GM10266 (cell line): ENCODE measurements at regions not wholly inside any gene's neighbourhood (a gene's known extent, or its start where the extent isn't known, plus 50 kb on each side); places are given as distances from the start of the nearest gene placed in this dataset.
"Not testable (repeated sequence)": the region's sequence is repeated elsewhere in the genome, so short reads cannot be mapped to it uniquely, and the experiment has no call there.

Experiments used
- DNase-seq: peaks from one replicate; pipeline ENCODE4 v3.0.0; 2012; ENCODE audit errors: extremely low spot score
- TF ChIP-seq, protein P1 (sequence below): IDR thresholded peaks from 2 replicates; pipeline ENCODE4 v1.5.1; 2012; ENCODE audit warnings: mild to moderate bottlenecking, low read depth; ENCODE audit not compliant: control insufficient read depth, insufficient read depth; ENCODE audit errors: missing control alignments

DNA sequence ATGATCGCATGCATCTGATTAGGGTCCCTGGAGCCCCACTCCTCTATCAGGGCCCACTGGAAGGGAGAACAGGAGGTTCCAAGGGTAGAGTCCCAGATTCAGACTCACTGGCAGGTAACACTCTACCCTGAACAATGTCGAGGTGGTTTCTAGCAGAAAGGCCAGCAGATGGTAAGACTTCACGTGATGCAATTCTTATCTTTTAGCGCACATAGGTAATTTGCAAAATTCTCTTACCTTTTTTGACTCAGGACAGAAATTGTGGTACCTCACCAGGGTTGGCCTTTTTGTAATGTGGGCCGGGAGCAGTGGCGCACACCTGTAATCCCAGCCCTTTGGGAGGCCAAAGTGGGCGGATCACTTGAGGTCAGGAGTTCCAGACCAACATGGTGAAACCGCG, 228.1 kb upstream of the JARID2 start:
- TF ChIP-seq, protein P1, sequence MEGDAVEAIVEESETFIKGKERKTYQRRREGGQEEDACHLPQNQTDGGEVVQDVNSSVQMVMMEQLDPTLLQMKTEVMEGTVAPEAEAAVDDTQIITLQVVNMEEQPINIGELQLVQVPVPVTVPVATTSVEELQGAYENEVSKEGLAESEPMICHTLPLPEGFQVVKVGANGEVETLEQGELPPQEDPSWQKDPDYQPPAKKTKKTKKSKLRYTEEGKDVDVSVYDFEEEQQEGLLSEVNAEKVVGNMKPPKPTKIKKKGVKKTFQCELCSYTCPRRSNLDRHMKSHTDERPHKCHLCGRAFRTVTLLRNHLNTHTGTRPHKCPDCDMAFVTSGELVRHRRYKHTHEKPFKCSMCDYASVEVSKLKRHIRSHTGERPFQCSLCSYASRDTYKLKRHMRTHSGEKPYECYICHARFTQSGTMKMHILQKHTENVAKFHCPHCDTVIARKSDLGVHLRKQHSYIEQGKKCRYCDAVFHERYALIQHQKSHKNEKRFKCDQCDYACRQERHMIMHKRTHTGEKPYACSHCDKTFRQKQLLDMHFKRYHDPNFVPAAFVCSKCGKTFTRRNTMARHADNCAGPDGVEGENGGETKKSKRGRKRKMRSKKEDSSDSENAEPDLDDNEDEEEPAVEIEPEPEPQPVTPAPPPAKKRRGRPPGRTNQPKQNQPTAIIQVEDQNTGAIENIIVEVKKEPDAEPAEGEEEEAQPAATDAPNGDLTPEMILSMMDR, result no peak
- DNase-seq, result no peak

- TF ChIP-seq, protein P1, result no peak
- no peak for DNase-seq
These were observed 225.6 kb upstream of the JARID2 start for GRCh38 chr6:15020119-15020770.

- TF ChIP-seq, protein P1, result no peak
- no peak for DNase-seq
These were observed 224.8 kb upstream of the JARID2 start for GRCh38 chr6:15021074-15021473.

GRCh38 chr6:15023018-15023417, 222.9 kb upstream of the JARID2 start:
- DNase-seq, result not testable (repeated sequence)

DNA sequence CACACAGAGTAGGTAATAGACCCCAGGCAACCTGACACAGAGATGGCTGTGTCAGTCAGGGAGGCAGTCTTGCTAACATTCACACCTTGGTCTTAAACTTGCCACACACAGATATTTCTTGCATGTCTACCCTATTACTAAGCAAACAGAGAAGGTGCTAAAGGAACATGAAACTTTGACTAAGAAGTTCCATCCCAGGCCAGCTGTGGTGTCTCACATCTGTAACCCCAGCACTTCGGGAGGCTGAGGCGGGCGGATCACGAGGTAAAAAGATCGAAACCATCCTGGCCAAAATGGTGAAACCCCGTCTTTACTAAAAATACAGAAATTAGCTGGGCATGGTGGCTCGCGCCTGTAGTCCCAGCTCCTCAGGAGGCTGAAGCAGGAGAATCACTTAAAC, 222.4 kb upstream of the JARID2 start:
- peak; percentile 67 for DNase-seq
- TF ChIP-seq, protein P1, result no peak

DNA sequence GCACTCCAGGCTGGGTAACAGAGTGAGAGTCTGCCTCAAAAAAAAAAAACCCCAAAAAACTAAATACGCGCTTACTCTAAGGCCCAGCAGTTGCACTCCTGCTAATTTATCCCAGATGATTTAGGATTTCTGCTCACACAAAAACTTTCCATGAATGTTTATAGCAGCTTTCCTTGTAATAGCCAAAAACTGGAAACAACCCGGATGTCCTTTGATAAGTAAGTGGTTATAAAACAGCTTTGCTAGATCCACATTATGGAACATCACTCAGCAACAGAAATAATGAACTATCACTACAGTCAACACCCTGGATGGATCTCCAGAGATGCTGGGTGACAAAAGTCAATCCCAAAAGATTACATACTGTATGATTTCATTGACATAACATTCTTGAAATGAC, 220.4 kb upstream of the JARID2 start:
- TF ChIP-seq, protein P1, result no peak
- no peak for DNase-seq

- no peak for DNase-seq
- TF ChIP-seq, protein P1, result no peak
These were observed 219.0 kb upstream of the JARID2 start for GRCh38 chr6:15026832-15027231.

DNA sequence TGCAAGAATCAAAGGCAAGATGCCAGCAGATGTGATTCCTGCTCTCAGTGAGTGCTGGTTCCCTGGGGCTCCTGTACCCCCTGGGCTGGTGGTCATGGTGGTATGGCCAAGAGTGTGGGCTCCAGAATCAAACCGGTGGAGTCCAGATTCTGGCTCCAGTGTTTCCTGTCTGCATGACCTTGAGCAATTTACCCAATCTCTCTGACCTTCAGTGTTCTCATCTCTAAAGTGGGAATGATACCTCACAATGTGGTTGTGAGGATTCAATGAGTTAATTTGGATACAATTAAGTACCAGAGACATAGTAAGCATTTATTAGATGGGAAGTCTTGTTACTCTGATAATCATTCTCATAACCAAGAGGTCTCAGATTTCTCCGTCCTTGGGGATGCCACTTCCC, 218.4 kb upstream of the JARID2 start:
- TF ChIP-seq, protein P1, result no peak
- no peak for DNase-seq
